ENCODE measurements at regions not wholly inside any gene's neighbourhood (a gene's known extent, or its start where the extent isn't known, plus 50 kb on each side); places are given as distances from the start of the nearest gene placed in this dataset.

GRCh38 chr12:123044351-123044750 lies 63.9 kb downstream of the ARL6IP4 start:
- TF ChIP-seq CTCF (IDR thresholded peaks at IDR 0.05 in 4 of 5, conservative IDR thresholded peaks at IDR 0.05 in 1 of 5) (no peak), POLR2A (IDR thresholded peaks at IDR 0.05) (no peak)
